ENCODE measurements at regions not wholly inside any gene's neighbourhood (a gene's known extent, or its start where the extent isn't known, plus 50 kb on each side); places are given as distances from the start of the nearest gene placed in this dataset.

DNA sequence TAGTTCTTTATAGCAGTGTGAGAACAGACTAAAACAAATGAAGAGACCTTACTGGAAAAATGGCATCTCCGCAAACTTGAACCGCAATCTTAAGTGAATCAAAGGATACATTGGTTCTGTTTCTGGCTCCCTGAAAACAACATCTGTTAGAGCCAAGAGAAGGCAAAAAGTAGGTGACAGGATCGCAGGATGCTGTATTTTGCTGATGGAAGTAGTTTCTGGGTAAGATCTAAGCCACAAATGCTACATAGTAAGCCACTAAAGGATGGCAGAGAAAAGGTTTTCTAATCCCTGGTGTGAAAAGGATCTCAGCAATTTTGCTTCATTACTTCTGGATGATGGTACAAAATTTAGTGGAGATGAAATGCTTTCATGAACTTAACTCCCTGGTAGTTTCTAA is 63.3 kb upstream of the HTR4 start:
- TF ChIP-seq ZNF12 (CRISPR knock-in tag; IDR thresholded peaks at IDR 0.05) = no peak
- TF ChIP-seq, protein P1, sequence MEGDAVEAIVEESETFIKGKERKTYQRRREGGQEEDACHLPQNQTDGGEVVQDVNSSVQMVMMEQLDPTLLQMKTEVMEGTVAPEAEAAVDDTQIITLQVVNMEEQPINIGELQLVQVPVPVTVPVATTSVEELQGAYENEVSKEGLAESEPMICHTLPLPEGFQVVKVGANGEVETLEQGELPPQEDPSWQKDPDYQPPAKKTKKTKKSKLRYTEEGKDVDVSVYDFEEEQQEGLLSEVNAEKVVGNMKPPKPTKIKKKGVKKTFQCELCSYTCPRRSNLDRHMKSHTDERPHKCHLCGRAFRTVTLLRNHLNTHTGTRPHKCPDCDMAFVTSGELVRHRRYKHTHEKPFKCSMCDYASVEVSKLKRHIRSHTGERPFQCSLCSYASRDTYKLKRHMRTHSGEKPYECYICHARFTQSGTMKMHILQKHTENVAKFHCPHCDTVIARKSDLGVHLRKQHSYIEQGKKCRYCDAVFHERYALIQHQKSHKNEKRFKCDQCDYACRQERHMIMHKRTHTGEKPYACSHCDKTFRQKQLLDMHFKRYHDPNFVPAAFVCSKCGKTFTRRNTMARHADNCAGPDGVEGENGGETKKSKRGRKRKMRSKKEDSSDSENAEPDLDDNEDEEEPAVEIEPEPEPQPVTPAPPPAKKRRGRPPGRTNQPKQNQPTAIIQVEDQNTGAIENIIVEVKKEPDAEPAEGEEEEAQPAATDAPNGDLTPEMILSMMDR (CRISPR knock-in tag; IDR thresholded peaks at IDR 0.05) = no peak
- TF ChIP-seq ZZZ3 (CRISPR knock-in tag; IDR thresholded peaks at IDR 0.05; ENCODE audit: borderline replicate concordance) = no peak
- no peak for TF ChIP-seq ELF1 (CRISPR knock-in tag; IDR thresholded peaks at IDR 0.05)
- TF ChIP-seq PHF8 (CRISPR knock-in tag; IDR thresholded peaks at IDR 0.05) = no peak
- no peak for TF ChIP-seq MED8 (CRISPR knock-in tag; IDR thresholded peaks at IDR 0.05; ENCODE audit: insufficient replicate concordance)
- peak in 1 of 2 experiments; percentile 54; a peak in 2 of 4 replicates for TF ChIP-seq MAFK (conservative IDR thresholded peaks at IDR 0.05 in 1 of 2, IDR thresholded peaks at IDR 0.05 in 1 of 2; ENCODE audit: low read length in 2 of 2)
- TF ChIP-seq SALL1 (CRISPR knock-in tag; IDR thresholded peaks at IDR 0.05) = no peak
- no peak for TF ChIP-seq CREB1 (IDR thresholded peaks at IDR 0.05)
- TF ChIP-seq CREB1 (CRISPR knock-in tag; IDR thresholded peaks at IDR 0.05) = no peak
- TF ChIP-seq, protein P2, sequence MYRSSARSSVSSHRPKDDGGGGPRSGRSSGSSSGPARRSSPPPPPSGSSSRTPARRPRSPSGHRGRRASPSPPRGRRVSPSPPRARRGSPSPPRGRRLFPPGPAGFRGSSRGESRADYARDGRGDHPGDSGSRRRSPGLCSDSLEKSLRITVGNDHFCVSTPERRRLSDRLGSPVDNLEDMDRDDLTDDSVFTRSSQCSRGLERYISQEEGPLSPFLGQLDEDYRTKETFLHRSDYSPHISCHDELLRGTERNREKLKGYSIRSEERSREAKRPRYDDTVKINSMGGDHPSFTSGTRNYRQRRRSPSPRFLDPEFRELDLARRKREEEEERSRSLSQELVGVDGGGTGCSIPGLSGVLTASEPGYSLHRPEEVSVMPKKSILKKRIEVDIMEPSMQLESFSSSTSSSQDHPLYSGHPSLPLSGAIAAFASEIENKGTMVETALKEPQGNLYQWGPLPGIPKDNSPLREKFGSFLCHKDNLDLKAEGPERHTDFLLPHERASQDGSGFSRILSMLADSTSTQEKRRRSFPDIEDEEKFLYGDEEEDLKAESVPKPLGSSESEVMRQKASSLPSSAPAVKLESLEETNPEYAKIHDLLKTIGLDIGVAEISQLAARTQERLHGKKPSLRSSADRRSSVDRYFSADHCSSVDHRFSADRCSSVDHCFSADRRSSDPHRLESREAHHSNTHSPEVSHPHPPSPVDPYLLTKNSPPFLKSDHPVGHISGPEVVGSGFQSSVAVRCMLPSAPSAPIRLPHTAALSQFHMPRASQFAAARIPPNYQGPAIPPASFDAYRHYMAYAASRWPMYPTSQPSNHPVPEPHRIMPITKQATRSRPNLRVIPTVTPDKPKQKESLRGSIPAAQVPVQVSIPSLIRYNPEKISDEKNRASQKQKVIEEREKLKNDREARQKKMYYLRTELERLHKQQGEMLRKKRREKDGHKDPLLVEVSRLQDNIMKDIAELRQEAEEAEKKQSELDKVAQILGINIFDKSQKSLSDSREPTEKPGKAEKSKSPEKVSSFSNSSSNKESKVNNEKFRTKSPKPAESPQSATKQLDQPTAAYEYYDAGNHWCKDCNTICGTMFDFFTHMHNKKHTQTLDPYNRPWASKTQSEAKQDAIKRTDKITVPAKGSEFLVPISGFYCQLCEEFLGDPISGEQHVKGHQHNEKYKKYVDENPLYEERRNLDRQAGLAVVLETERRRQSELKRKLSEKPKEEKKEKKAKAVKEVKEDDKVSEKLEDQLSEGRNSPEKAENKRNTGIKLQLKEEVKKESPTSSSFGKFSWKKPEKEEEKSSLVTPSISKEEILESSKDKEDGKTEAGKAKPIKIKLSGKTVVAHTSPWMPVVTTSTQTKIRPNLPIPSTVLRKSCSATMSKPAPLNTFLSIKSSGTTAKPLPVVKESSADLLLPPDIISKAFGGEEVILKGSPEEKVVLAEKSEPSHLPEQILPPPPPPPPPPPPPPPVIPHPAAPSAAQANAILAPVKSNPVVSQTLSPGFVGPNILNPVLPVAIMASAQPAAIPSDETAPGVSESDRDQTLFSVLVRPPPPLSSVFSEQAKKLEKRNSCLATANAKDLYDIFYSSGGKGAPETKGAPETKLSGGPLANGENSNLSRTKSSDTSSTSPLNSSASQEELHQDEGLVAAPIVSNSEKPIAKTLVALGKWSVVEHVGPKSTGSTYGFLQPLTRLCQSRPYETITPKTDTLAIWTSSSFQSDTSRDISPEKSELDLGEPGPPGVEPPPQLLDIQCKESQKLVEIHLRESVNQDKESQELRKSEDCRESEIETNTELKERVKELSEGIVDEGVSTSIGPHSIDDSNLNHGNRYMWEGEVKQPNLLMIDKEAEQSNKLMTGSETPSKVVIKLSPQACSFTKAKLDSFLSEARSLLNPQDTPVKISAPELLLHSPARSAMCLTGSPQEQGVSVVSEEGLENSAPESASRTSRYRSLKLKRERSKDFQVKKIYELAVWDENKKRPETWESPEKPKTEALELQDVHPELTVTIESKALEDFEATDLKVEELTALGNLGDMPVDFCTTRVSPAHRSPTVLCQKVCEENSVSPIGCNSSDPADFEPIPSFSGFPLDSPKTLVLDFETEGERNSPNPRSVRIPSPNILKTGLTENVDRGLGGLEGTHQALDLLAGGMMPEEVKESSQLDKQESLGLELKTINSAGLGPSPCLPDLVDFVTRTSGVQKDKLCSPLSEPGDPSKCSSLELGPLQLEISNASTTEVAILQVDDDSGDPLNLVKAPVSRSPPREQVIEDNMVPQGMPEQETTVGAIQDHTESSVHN (CRISPR knock-in tag; IDR thresholded peaks at IDR 0.05) = no peak
- no peak for TF ChIP-seq ZKSCAN8 (CRISPR knock-in tag; IDR thresholded peaks at IDR 0.05; ENCODE audit: borderline replicate concordance)
- no peak for TF ChIP-seq ZNF816 (CRISPR knock-in tag; IDR thresholded peaks at IDR 0.05; ENCODE audit: borderline replicate concordance)

Data from HepG2 (cell line).